OCI-LY7 (cell line): ENCODE measurements at regions not wholly inside any gene's neighbourhood (a gene's known extent, or its start where the extent isn't known, plus 50 kb on each side); places are given as distances from the start of the nearest gene placed in this dataset.

Experiments
- EZH2phosphoT487 ChIP-seq: fragments of 200-600 bp; sonication (generic); IDR thresholded peaks from 2 replicates; pipeline ENCODE4 v1.6.1; 2018; ENCODE audit warnings: low read depth, borderline replicate concordance, mild to moderate bottlenecking, mixed run types, antibody characterized with exemption, low read length, moderate library complexity, mixed read lengths
- TF ChIP-seq, protein P1 (sequence below): fragments of 200-600 bp; sonication (generic); conservative IDR thresholded peaks from 2 replicates; pipeline ENCODE4 v1.5.1; 2014; ENCODE audit warnings: mild to moderate bottlenecking, antibody characterized with exemption, low read length, moderate library complexity, mixed read lengths

DNA sequence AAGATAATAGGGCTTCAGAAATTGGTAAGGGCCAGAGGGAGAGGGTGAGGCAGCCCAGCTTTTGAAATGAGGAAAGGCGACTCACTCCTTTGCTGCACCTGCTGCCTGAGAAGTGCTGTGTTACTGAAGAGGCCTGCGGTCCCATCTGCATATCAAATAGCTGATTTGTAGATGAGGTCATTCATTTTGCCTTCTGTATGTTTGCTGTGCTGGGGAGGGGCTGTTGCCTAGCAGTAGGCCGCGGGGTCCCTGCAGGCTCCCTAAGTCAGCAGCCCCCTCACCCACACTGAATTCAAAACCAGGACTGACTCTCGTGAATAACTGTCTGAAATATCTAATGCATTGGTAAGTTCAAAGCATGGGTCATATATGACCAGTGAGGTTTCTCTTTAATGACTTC, 377.2 kb downstream of the SOX11 start:
- no peak for TF ChIP-seq EZH2phosphoT487
- TF ChIP-seq, protein P1, sequence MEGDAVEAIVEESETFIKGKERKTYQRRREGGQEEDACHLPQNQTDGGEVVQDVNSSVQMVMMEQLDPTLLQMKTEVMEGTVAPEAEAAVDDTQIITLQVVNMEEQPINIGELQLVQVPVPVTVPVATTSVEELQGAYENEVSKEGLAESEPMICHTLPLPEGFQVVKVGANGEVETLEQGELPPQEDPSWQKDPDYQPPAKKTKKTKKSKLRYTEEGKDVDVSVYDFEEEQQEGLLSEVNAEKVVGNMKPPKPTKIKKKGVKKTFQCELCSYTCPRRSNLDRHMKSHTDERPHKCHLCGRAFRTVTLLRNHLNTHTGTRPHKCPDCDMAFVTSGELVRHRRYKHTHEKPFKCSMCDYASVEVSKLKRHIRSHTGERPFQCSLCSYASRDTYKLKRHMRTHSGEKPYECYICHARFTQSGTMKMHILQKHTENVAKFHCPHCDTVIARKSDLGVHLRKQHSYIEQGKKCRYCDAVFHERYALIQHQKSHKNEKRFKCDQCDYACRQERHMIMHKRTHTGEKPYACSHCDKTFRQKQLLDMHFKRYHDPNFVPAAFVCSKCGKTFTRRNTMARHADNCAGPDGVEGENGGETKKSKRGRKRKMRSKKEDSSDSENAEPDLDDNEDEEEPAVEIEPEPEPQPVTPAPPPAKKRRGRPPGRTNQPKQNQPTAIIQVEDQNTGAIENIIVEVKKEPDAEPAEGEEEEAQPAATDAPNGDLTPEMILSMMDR: no peak
